ENCODE measurements at regions not wholly inside any gene's neighbourhood (a gene's known extent, or its start where the extent isn't known, plus 50 kb on each side); places are given as distances from the start of the nearest gene placed in this dataset.

- TF ChIP-seq CTCF (IDR thresholded peaks at IDR 0.05; ENCODE audit: low read depth, low read length) (no peak), POLR2A (IDR thresholded peaks at IDR 0.05; ENCODE audit: extremely low read depth, insufficient read length) (no peak)
- TF ChIP-seq, protein P1, sequence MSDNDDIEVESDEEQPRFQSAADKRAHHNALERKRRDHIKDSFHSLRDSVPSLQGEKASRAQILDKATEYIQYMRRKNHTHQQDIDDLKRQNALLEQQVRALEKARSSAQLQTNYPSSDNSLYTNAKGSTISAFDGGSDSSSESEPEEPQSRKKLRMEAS (IDR thresholded peaks at IDR 0.05; ENCODE audit: low read depth, low read length) = no peak
Measured at GRCh38 chr1:29772584-29773100, 536.3 kb downstream of the PTPRU start.

Data from NB4 (cell line).